ENCODE measurements at regions not wholly inside any gene's neighbourhood (a gene's known extent, or its start where the extent isn't known, plus 50 kb on each side); places are given as distances from the start of the nearest gene placed in this dataset.

- TF ChIP-seq MAX (IDR thresholded peaks at IDR 0.05) (no peak), RXRA (IDR thresholded peaks at IDR 0.05) (no peak), YY1 (IDR thresholded peaks at IDR 0.05) (no peak), ZBTB33 (IDR thresholded peaks at IDR 0.05) (no peak)
Measured at GRCh38 chr11:80559942-80560341, 1119.1 kb upstream of the TENM4 start (continued).

GRCh38 chr11:80553565-80553964 lies 1112.7 kb upstream of the TENM4 start:
- Histone ChIP-seq H3K27ac (ENCODE audit: low read depth in 1 of 2, low read length in 2 of 2) (no peak overlapping the region), H3K4me1 (ENCODE audit: control insufficient read depth in 4 of 4, insufficient read depth in 4 of 4, low read length in 3 of 4) (no peaks in the 10 kb centered on the region), H3K4me3 (ENCODE audit: low read depth in 1 of 3, low read length in 3 of 3) (no peak overlapping the region), H3K36me3 (ENCODE audit: control insufficient read depth in 4 of 4, insufficient read depth in 3 of 4, low read depth in 1 of 4, low read length in 3 of 4) (no peaks in the 10 kb centered on the region), H3K27me3 (ENCODE audit: control insufficient read depth in 4 of 4, insufficient read depth in 4 of 4, low read length in 3 of 4) (peaks cover 0 to 4% (median 0%) of the 10 kb centered on the region in 4 donors), H3K9ac (ENCODE audit: low read depth in 1 of 2, low read length in 2 of 2) (no peak overlapping the region), H3K9me3 (ENCODE audit: control insufficient read depth in 4 of 4, low read length in 3 of 4) (peaks cover 0 to 3% (median 0%) of the 10 kb centered on the region in 4 donors)
- TF ChIP-seq NR2F2 (IDR thresholded peaks at IDR 0.05) (no peak), CTCF (IDR thresholded peaks at IDR 0.05; ENCODE audit: low read depth, low read length, missing input control) (no peak), ATF3 (IDR thresholded peaks at IDR 0.05) (no peak), MAX (IDR thresholded peaks at IDR 0.05) (no peak), JUND (IDR thresholded peaks at IDR 0.05) (no peak), FOXA1 (IDR thresholded peaks at IDR 0.05) (no peak), ZBTB33 (IDR thresholded peaks at IDR 0.05) (no peak), HNF4G (IDR thresholded peaks at IDR 0.05) (no peak), SP1 (IDR thresholded peaks at IDR 0.05) (no peak), REST (IDR thresholded peaks at IDR 0.05) (no peak), RXRA (IDR thresholded peaks at IDR 0.05) (no peak)
- DNase-seq (ENCODE audit: low spot score): no peak
- WGBS: 71% methylated on average over 2 of the region's 2 CpGs

Measured in liver (tissue), 8 donors.